GM23338 (cell line): ENCODE measurements at regions not wholly inside any gene's neighbourhood (a gene's known extent, or its start where the extent isn't known, plus 50 kb on each side); places are given as distances from the start of the nearest gene placed in this dataset.

Experiments used
- CREB1 ChIP-seq: fragments of 250-450 bp; sonication (Bioruptor Pico); IDR thresholded peaks from 2 replicates; pipeline ENCODE4 v1.5.0; 2020; ENCODE audit warnings: low read depth, mild to moderate bottlenecking, moderate library complexity
- ETS1 ChIP-seq: IDR thresholded peaks from 2 replicates; pipeline ENCODE4 v1.6.1; 2016; ENCODE audit warnings: antibody characterized with exemption
- EZH2 ChIP-seq: fragments of 200-600 bp; sonication (generic); IDR thresholded peaks from one replicate; pipeline ENCODE4 v1.8.0; 2017; ENCODE audit warnings: antibody characterized with exemption, mild to moderate bottlenecking, low read depth; ENCODE audit not compliant: unreplicated experiment
- EZH2phosphoT487 ChIP-seq: fragments of 200-600 bp; sonication (generic); IDR thresholded peaks from one replicate; pipeline ENCODE4 v1.8.1; 2018; ENCODE audit warnings: antibody characterized with exemption; ENCODE audit not compliant: unreplicated experiment
- JUNB ChIP-seq: IDR thresholded peaks from one replicate; pipeline ENCODE4 v1.6.1; 2016; ENCODE audit warnings: antibody characterized with exemption; ENCODE audit not compliant: unreplicated experiment
- NANOG ChIP-seq: IDR thresholded peaks from 2 replicates; pipeline ENCODE4 v1.6.1; 2016; ENCODE audit warnings: antibody characterized with exemption, borderline replicate concordance
- POLR2AphosphoS5 ChIP-seq: IDR thresholded peaks from 2 replicates; pipeline ENCODE4 v1.6.1; 2016; ENCODE audit warnings: antibody characterized with exemption, low read depth
- REST ChIP-seq: IDR thresholded peaks from one replicate; pipeline ENCODE4 v1.6.1; 2018; ENCODE audit warnings: antibody characterized with exemption; ENCODE audit not compliant: unreplicated experiment
- STAT1 ChIP-seq: IDR thresholded peaks from one replicate; pipeline ENCODE4 v1.6.1; 2016; ENCODE audit warnings: antibody characterized with exemption; ENCODE audit not compliant: unreplicated experiment
- ZNF114 ChIP-seq: fragments of 250-450 bp; sonication (Bioruptor Pico); IDR thresholded peaks from 2 replicates; pipeline ENCODE4 v1.5.0; 2020; ENCODE audit warnings: mild to moderate bottlenecking, moderate library complexity
- ZNF331 ChIP-seq: fragments of 250-450 bp; sonication (Bioruptor Pico); IDR thresholded peaks from 2 replicates; pipeline ENCODE4 v1.5.0; 2020; ENCODE audit warnings: low read depth, mild to moderate bottlenecking, moderate library complexity
- ZNF462 ChIP-seq: fragments of 250-450 bp; sonication (Bioruptor Pico); IDR thresholded peaks from 2 replicates; pipeline ENCODE4 v1.5.0; 2020; ENCODE audit warnings: mild to moderate bottlenecking, moderate library complexity
- TF ChIP-seq, protein P1 (sequence below), 2 experiments: fragments of 200-600 bp in 1 of 2; sonication (generic) in 1 of 2; conservative IDR thresholded peaks; 2 replicates each; pipeline versions ENCODE4 v1.5.1 to v1.6.1; 2016 to 2017; ENCODE audit warnings: antibody characterized with exemption in 2 of 2, low read depth in 2 of 2, mild to moderate bottlenecking in 2 of 2, moderate library complexity in 1 of 2

DNA sequence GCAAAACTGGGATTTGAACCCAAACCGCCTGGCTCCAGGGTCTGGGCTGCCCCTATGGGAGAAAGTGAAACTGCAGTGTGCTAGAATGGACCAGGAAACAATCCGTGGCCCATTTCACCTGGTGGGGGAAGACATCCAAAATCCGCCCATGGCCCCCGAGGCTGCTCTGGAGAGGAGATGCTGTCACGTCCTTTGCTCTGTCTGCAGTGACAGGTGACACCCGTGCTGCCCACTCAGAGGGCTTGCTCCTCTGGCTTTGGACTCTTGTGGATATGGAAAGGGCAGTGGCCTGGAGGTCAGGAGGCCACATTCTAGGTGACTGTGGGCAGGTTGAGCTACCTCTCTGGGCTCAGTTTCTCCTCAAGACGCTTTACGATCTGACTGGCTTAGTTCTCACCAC is 151.2 kb upstream of the GPR26 start:
- no peak for TF ChIP-seq EZH2
- TF ChIP-seq CREB1, result no peak
- no peak for TF ChIP-seq POLR2AphosphoS5
- TF ChIP-seq REST, result no peak
- TF ChIP-seq, protein P1, sequence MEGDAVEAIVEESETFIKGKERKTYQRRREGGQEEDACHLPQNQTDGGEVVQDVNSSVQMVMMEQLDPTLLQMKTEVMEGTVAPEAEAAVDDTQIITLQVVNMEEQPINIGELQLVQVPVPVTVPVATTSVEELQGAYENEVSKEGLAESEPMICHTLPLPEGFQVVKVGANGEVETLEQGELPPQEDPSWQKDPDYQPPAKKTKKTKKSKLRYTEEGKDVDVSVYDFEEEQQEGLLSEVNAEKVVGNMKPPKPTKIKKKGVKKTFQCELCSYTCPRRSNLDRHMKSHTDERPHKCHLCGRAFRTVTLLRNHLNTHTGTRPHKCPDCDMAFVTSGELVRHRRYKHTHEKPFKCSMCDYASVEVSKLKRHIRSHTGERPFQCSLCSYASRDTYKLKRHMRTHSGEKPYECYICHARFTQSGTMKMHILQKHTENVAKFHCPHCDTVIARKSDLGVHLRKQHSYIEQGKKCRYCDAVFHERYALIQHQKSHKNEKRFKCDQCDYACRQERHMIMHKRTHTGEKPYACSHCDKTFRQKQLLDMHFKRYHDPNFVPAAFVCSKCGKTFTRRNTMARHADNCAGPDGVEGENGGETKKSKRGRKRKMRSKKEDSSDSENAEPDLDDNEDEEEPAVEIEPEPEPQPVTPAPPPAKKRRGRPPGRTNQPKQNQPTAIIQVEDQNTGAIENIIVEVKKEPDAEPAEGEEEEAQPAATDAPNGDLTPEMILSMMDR (conservative IDR thresholded peaks at IDR 0.05; ENCODE audit: low read depth in 2 of 2), result no peak
- TF ChIP-seq EZH2phosphoT487, result no peak
- TF ChIP-seq ZNF114, result no peak
- TF ChIP-seq JUNB, result no peak
- TF ChIP-seq STAT1, result no peak
- TF ChIP-seq NANOG, result no peak
- TF ChIP-seq ETS1, result no peak
- no peak for TF ChIP-seq ZNF331 (CRISPR knock-in tag)
- TF ChIP-seq ZNF462 (CRISPR knock-in tag), result no peak
